ENCODE measurements at regions not wholly inside any gene's neighbourhood (a gene's known extent, or its start where the extent isn't known, plus 50 kb on each side); places are given as distances from the start of the nearest gene placed in this dataset.

- DNase-seq = no peak
Measured at GRCh38 chr1:117678246-117678977, 72.6 kb downstream of the TENT5C start.

- no peak for DNase-seq
Measured at GRCh38 chr1:117679299-117679698, 73.5 kb downstream of the TENT5C start.

- no peak for DNase-seq
Measured at GRCh38 chr1:117679868-117680267, 74.0 kb downstream of the TENT5C start.

- no peak for DNase-seq
Measured at GRCh38 chr1:117680316-117681002, 74.6 kb downstream of the TENT5C start.

GRCh38 chr1:117681093-117681900 is 75.4 kb downstream of the TENT5C start:
- DNase-seq = no peak

- no peak for DNase-seq
Measured at GRCh38 chr1:117681901-117682250, 76.0 kb downstream of the TENT5C start.

- DNase-seq = no peak
Measured at GRCh38 chr1:117682372-117682771, 76.5 kb downstream of the TENT5C start.

GRCh38 chr1:117683571-117684285 is 77.9 kb downstream of the TENT5C start:
- no peak for DNase-seq

GRCh38 chr1:117685936-117686806 is 80.3 kb downstream of the TENT5C start:
- no peak for DNase-seq

- no peak for DNase-seq
Measured at GRCh38 chr1:117686907-117687306, 81.1 kb downstream of the TENT5C start.

GRCh38 chr1:117689997-117690625 is 84.3 kb downstream of the TENT5C start:
- no peak for DNase-seq

GRCh38 chr1:117691942-117692341 is 86.1 kb downstream of the TENT5C start:
- no peak for DNase-seq

GRCh38 chr1:117694543-117694942 is 88.7 kb downstream of the TENT5C start:
- DNase-seq = no peak

- no peak for DNase-seq
Measured at GRCh38 chr1:117695796-117696490, 90.1 kb downstream of the TENT5C start.

GRCh38 chr1:117696561-117696960 is 90.7 kb downstream of the TENT5C start:
- no peak for DNase-seq

GRCh38 chr1:117697220-117697781 is 91.5 kb downstream of the TENT5C start:
- DNase-seq = no peak

- no peak for DNase-seq
Measured at GRCh38 chr1:117698398-117699160, 92.7 kb downstream of the TENT5C start.

- DNase-seq = no peak
Measured at GRCh38 chr1:117699953-117700352, 94.1 kb downstream of the TENT5C start.

GRCh38 chr1:117702654-117703053 is 96.8 kb downstream of the TENT5C start:
- DNase-seq = no peak

- no peak for DNase-seq
Measured at GRCh38 chr1:117707371-117707770, 101.5 kb downstream of the TENT5C start.
